IMR-90 (cell line): ENCODE measurements at regions not wholly inside any gene's neighbourhood (a gene's known extent, or its start where the extent isn't known, plus 50 kb on each side); places are given as distances from the start of the nearest gene placed in this dataset.

Source experiments
- ATAC-seq: fragments of 200-7000 bp; cut with Tn5 transposase; 2 replicates; pipeline ENCODE4 v1.9.1; 2020; ENCODE audit warnings: low read depth, mild to moderate bottlenecking, moderate library complexity
- BruUV-seq: library from RNA; stranded (reverse); fragments of 400-500 nt; replicated peaks from 2 replicates; lab custom pipeline; 2021; lab: Mats Ljungman, UMichigan
- CTCF ChIA-PET: fragments of 300-600 bp; formaldehyde crosslinking; extraction: SDS; loops from one replicate; lab custom pipeline; 2021; ENCODE audit warnings: antibody characterized with exemption; lab: Yijun Ruan, JAX
- POLR2A ChIA-PET: fragments of 300-600 bp; sonication (Branson Sonifier 250); formaldehyde crosslinking; loops from one replicate; lab custom pipeline; 2022; ENCODE audit warnings: antibody characterized with exemption; ENCODE audit not compliant: unreplicated experiment; lab: Charles Lee
- DNase-seq: peaks from one replicate; pipeline ENCODE4 v3.0.0; 2013
- H2AFZ ChIP-seq: replicated peaks from 2 replicates; pipeline ENCODE3; 2013; ENCODE audit warnings: low read length, mild to moderate bottlenecking; ENCODE audit not compliant: poor library complexity
- H2AK5ac ChIP-seq: 2 replicates; pipeline ENCODE4 v1.6.1; 2013; ENCODE audit warnings: low read depth, low read length, inconsistent platforms
- H2AK9ac ChIP-seq: replicated peaks from 2 replicates; pipeline ENCODE3; 2013; ENCODE audit warnings: mild to moderate bottlenecking, low read depth, low read length, moderate library complexity; ENCODE audit not compliant: poor library complexity
- H2BK120ac ChIP-seq: 2 replicates; pipeline ENCODE4 v1.6.1; 2013; ENCODE audit warnings: low read depth, low read length, inconsistent platforms
- H2BK15ac ChIP-seq: 3 replicates; pipeline ENCODE4 v1.6.1; 2013; ENCODE audit warnings: low read depth, low read length, inconsistent platforms
- H2BK20ac ChIP-seq: 2 replicates; pipeline ENCODE4 v1.6.1; 2013; ENCODE audit warnings: low read depth, mild to moderate bottlenecking, inconsistent platforms, low read length, moderate library complexity
- H2BK5ac ChIP-seq: 2 replicates; pipeline ENCODE4 v1.6.1; 2013; ENCODE audit warnings: mild to moderate bottlenecking, low read depth, low read length, inconsistent platforms; ENCODE audit not compliant: poor library complexity, severe bottlenecking
- H3K14ac ChIP-seq: replicated peaks from 2 replicates; pipeline ENCODE4 v1.6.1; 2013; ENCODE audit warnings: low read depth, low read length, inconsistent platforms
- H3K18ac ChIP-seq: 2 replicates; pipeline ENCODE4 v1.6.1; 2013; ENCODE audit warnings: low read depth, low read length, control low read depth
- H3K23ac ChIP-seq: 2 replicates; pipeline ENCODE4 v1.6.1; 2013; ENCODE audit warnings: low read depth, low read length, inconsistent platforms
- H3K27ac ChIP-seq: 2 replicates; pipeline ENCODE4 v1.5.1; 2013; ENCODE audit warnings: mild to moderate bottlenecking, control low read depth, low read length; ENCODE audit not compliant: insufficient read depth
- H3K27me3 ChIP-seq: 2 replicates; pipeline ENCODE4 v1.6.1; 2013; ENCODE audit warnings: low read length; ENCODE audit not compliant: control insufficient read depth, insufficient read depth
- H3K36me3 ChIP-seq: 2 replicates; pipeline ENCODE4 v1.6.1; 2013; ENCODE audit warnings: low read length, mixed read lengths; ENCODE audit not compliant: control insufficient read depth, insufficient read depth
- H3K4ac ChIP-seq: 2 replicates; pipeline ENCODE4 v1.6.1; 2013; ENCODE audit warnings: low read depth, low read length, inconsistent platforms
- H3K4me1 ChIP-seq: 2 replicates; pipeline ENCODE4 v1.6.1; 2013; ENCODE audit warnings: low read length, mixed read lengths; ENCODE audit not compliant: control insufficient read depth, insufficient read depth
- H3K4me2 ChIP-seq: 2 replicates; pipeline ENCODE4 v1.6.1; 2013; ENCODE audit warnings: low read depth, mild to moderate bottlenecking, control low read depth, low read length, moderate library complexity
- H3K4me3 ChIP-seq: 2 replicates; pipeline ENCODE4 v1.5.1; 2013; ENCODE audit warnings: low read depth, mild to moderate bottlenecking, control low read depth, low read length, moderate library complexity; ENCODE audit not compliant: insufficient read depth
- H3K56ac ChIP-seq: 2 replicates; pipeline ENCODE4 v1.6.1; 2013; ENCODE audit warnings: low read length, inconsistent platforms; ENCODE audit not compliant: insufficient read depth; ENCODE audit errors: extremely low read depth
- H3K79me1 ChIP-seq, 2 experiments: 2 replicates each; pipeline ENCODE4 v1.6.1; 2013; ENCODE audit warnings: low read length in 2 of 2, inconsistent platforms in 1 of 2, low read depth in 1 of 2
- H3K9ac ChIP-seq: 2 replicates; pipeline ENCODE4 v1.6.1; 2013; ENCODE audit warnings: low read depth, low read length, control low read depth
- H3K9me1 ChIP-seq: 2 replicates; pipeline ENCODE4 v1.6.1; 2013; ENCODE audit warnings: low read length, inconsistent platforms; ENCODE audit not compliant: insufficient read depth
- H3K9me3 ChIP-seq: 2 replicates; pipeline ENCODE4 v1.6.1; 2013; ENCODE audit warnings: low read length; ENCODE audit not compliant: control insufficient read depth, insufficient read depth
- H4K20me1 ChIP-seq: 2 replicates; pipeline ENCODE4 v1.6.1; 2013; ENCODE audit warnings: low read length, inconsistent platforms; ENCODE audit not compliant: insufficient read depth
- H4K5ac ChIP-seq: 2 replicates; pipeline ENCODE4 v1.6.1; 2013; ENCODE audit warnings: mild to moderate bottlenecking, low read depth, low read length, control low read depth
- H4K8ac ChIP-seq, 2 experiments: 2 replicates each; pipeline ENCODE4 v1.6.1; 2013; ENCODE audit warnings: low read depth in 2 of 2, low read length in 2 of 2, control low read depth in 1 of 2, inconsistent platforms in 1 of 2
- H4K91ac ChIP-seq: 2 replicates; pipeline ENCODE4 v1.6.1; 2013; ENCODE audit warnings: low read depth, low read length, inconsistent platforms; ENCODE audit not compliant: insufficient read depth
- CEBPB ChIP-seq: IDR thresholded peaks from 2 replicates; pipeline ENCODE4 v1.6.1; 2012; ENCODE audit warnings: low read depth, low read length, improper control_type of control experiment
- MAFK ChIP-seq: IDR thresholded peaks from 2 replicates; pipeline ENCODE4 v1.6.1; 2012; ENCODE audit warnings: low read depth, low read length, improper control_type of control experiment
- WGBS, 2 experiments: methylation state at CpG; one replicate each; pipeline versions ENCODE4 v1.1.5 to v1.1.7; 2013; ENCODE audit warnings: missing lambda C conversion rate in 2 of 2; ENCODE audit not compliant: insufficient read length in 1 of 2; ENCODE audit errors: extremely low coverage in 2 of 2; 5-methylcytosine and 5-hydroxymethylcytosine counted together
- dilution Hi-C: fragments of 300-500 bp; cut with HindIII; formaldehyde crosslinking; loops from one replicate; pipeline ENCODE4 v1.14.3; 2018; ENCODE audit warnings: low sequenced_read_pairs; ENCODE audit not compliant: unreplicated experiment
- in situ Hi-C: fragments of 300-500 bp; cut with MboI; formaldehyde crosslinking; loops from 3 replicates; pipeline ENCODE4 v1.14.3; 2019; ENCODE audit warnings: low sequenced_read_pairs, inconsistent platforms, mixed read lengths
- intact Hi-C: fragments of 100-400 bp; cut with micrococcal nuclease; formaldehyde crosslinking; loops from 2 replicates; pipeline ENCODE4 v1.10.0; 2022

- in situ Hi-C loops (no loop called here), intact Hi-C loops (no loop called here), dilution Hi-C loops (no loop called here)
- BruUV-seq: no TSS peak
- no peak overlapping the region for H4K8ac ChIP-seq
- no peak overlapping the region for H3K4ac ChIP-seq
- no peak overlapping the region for H3K18ac ChIP-seq
- no peak overlapping the region for H3K23ac ChIP-seq
- TF ChIP-seq CEBPB: peak; percentile 88
- TF ChIP-seq MAFK: no peak
- no peak overlapping the region for H3K4me3 ChIP-seq
- no peaks in the 10 kb centered on the region for H3K79me1 ChIP-seq
- H2BK120ac ChIP-seq: no peak overlapping the region
- H2BK5ac ChIP-seq: no peak overlapping the region
- no peak overlapping the region for H2AK9ac ChIP-seq
- no CpG with 5 or more reads among the region's 1 CpG for WGBS, 2 experiments
- peak; percentile 78 for DNase-seq
- ATAC-seq: peak; percentile 64
- H3K56ac ChIP-seq: no peak overlapping the region
- peaks cover 4% of the 10 kb centered on the region; the same call in 1 of the 2 replicates for H3K4me1 ChIP-seq
- H3K27ac ChIP-seq: no peak overlapping the region
- no peak overlapping the region for H3K14ac ChIP-seq
- no peak overlapping the region for H2BK15ac ChIP-seq
- no peak overlapping the region for H3K9ac ChIP-seq
- no peaks in the 10 kb centered on the region for H3K9me3 ChIP-seq
- no peak overlapping the region for H2BK20ac ChIP-seq
- H3K36me3 ChIP-seq: no peaks in the 10 kb centered on the region
- H3K9me1 ChIP-seq: no peaks in the 10 kb centered on the region
- POLR2A ChIA-PET: no interaction called here
- H4K5ac ChIP-seq: no peak overlapping the region
- H2AK5ac ChIP-seq: no peak overlapping the region
- no peak overlapping the region for H3K4me2 ChIP-seq
- H4K91ac ChIP-seq: no peak overlapping the region
- CTCF ChIA-PET: no interaction called here
- H3K27me3 ChIP-seq: no peaks in the 10 kb centered on the region
- H4K20me1 ChIP-seq: no peaks in the 10 kb centered on the region
- H2AFZ ChIP-seq: no peak overlapping the region
These were observed 172.8 kb upstream of the LMNTD1 start for GRCh38 chr12:25725931-25726330.
